Suppressor macrophage (primary cell): ENCODE measurements at regions not wholly inside any gene's neighbourhood (a gene's known extent, or its start where the extent isn't known, plus 50 kb on each side); places are given as distances from the start of the nearest gene placed in this dataset.
"Not testable (repeated sequence)": the region's sequence is repeated elsewhere in the genome, so short reads cannot be mapped to it uniquely, and the experiment has no call there.

Experiments used
- DNase-seq, 4 experiments: peaks; one replicate each; pipeline ENCODE4 v3.0.0-alpha.2; 2020 to 2022

GRCh38 chr14:66291756-66292155, 194.4 kb upstream of the CCDC196 start:
- no peak for DNase-seq

DNA sequence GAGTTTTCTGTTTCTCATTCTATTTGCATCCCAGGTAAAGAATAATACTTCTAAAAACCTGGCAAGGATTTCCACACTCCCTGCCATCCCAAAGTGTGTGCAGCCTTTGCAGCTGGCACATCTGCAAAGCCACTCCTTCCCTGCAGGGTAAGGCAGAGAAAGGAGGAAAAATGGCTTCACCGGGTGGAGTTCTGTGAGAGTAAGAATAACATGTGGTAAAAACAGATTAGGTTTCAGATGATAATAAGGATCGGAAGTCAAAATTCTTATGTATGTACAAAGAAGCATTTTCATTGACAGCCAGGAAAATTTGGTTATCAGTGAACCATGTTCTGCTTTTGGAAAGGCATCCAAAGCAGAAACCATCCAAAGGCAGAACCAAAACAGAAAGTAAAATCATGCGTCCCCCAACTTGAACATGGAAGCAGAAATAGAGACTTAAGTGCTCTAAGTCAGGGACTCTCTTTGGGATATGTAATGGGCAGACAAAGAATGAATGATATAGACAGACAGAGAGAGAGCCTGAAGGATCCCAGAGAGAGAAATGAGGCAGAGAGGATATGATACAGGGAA, 192.6 kb upstream of the CCDC196 start:
- DNase-seq: peak in 1 of 4 experiments; percentile 4

DNA sequence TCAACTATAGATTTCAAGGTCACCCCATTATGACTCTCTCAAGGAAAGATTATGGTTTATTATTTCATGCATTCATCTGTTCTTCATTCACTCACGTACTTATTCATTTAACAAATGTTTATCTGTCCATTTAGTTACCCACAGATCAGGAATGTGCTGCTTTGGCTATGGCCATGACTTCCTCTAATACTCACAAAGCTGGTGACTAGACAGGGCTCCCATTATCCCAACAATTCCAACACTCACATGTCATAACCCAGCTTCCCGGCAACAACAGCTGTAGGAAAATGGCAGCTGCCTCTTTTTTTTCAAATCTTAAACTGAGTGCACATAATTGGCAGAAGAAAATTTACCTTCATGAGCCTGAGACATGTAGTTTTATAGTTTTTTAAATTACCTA, 190.8 kb upstream of the CCDC196 start:
- no peak for DNase-seq

- no peak for DNase-seq
Measured at GRCh38 chr14:66300886-66301285, 185.3 kb upstream of the CCDC196 start.

GRCh38 chr14:66306101-66306500, 180.1 kb upstream of the CCDC196 start:
- DNase-seq: no peak

GRCh38 chr14:66311058-66311457, 175.1 kb upstream of the CCDC196 start:
- DNase-seq: no peak

DNA sequence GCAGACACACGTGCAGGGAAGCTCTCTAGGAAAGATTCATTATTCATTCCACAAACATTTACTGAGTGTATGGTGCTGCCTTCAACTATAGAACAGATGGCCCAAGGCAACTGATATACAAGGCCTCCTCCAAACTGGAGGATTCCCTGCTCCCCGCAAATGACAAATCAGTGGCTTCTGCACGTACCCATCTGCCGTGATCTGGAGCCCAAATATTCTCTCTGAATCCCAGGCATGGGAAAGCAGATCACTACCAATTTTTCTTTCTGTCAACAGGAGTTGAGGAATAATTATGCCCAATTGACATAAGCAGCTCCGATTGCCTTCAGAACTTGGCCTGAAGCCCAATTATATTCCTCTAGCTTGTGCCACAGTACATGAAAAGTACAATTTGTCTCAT, 174.2 kb upstream of the CCDC196 start:
- DNase-seq: no peak

- no peak for DNase-seq
Measured at GRCh38 chr14:66312451-66312850, 173.7 kb upstream of the CCDC196 start.

DNA sequence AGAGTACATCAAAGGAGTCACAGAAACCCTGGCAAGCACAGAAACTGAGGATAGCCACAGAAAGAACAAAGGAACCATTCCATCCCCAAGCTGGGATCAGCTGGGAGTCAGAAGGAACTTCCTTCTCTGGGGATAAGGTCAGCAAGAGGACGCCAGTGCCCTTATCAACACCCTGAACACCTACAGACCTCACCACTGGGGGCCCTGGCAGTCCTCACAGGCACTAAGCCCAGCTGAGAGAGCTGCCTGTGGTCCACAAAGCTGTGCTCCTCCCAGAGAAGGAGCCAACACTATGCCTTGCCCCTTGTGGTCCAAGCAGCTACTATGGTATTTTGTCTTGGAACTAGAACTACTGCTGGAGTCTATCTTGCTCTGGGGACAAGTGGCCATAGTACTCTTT, 171.1 kb upstream of the CCDC196 start:
- no peak for DNase-seq

DNA sequence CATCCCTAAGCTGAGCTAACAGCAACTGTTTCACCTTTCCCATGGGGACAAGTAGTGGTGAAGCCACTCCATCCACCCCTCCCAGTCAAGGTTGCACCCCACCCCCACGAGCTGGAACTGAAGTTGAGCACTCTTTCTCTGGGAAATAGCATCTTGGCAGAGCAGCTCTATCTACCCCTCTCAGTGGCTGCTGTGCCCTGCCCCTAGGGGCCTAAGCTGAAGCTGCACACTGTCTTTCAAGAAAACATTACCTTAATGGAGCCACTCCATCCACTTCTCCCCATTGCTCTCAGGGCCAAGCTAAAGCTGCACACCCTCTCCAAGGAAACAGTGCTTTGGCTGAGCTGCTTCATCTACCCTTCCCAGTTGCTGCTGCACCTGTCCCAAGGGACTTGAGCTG, 170.6 kb upstream of the CCDC196 start:
- no peak for DNase-seq

DNA sequence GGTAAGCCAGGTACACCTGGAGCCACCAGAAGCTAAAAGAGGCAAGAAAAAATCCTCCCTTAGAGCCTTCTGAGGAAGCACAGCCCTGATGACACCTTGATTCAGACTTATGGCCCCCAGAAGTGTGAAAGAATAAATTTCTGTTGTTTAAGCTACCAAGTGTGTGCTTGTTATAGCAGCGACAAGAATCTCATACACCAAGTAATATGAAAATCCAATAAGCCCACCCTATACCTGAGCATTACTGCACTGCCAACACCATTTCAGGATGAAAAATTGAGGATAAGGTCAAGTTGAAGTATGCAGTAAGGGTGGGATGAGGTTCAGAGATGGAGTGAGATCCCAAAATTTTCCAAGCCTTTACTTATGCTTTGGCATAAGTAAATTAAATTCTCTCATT, 163.6 kb upstream of the CCDC196 start:
- no peak for DNase-seq

DNA sequence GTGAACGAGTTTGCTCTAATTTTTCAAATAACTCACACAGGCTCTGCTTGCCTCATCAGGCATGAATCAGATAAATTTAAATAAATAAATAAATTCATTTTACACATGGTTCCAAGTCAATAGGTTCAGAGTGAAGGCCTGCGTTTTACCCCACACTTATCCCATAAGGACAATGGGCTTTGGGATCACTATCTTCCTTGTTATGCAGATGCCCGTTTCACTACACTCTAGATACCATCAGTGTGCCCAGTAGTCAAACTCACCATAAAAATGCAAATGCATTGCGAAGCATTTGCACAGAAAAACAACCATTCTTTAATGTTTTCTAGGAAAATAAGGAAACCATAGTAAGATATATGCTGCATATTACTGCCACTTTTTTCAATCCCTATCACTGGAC, 155.9 kb upstream of the CCDC196 start:
- no peak for DNase-seq

- peak in 1 of 4 experiments; percentile 14 for DNase-seq
Measured at GRCh38 chr14:66330916-66331315, 155.3 kb upstream of the CCDC196 start.

- not testable (repeated sequence) for DNase-seq
Measured at GRCh38 chr14:66333293-66333692, 152.9 kb upstream of the CCDC196 start.

DNA sequence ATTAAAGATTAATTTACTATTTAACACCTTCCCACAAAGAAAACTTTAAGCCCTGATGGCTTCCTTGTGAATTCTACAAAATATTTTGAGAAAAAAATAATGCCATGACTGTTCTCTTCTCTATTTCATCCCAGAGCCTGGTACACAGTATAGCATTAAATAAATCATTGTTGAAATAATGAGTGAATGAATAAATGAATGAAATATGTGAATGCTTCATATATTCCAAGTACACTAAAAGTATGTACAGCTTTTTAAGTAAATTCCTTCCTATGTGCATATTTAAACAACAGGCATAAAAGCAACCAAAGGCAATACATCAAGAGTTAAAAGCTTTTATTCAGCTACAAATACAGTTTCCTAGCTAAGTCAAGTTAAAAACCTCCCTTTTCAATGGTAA, 144.9 kb upstream of the CCDC196 start:
- DNase-seq: no peak

- no peak for DNase-seq
Measured at GRCh38 chr14:66345986-66346385, 140.2 kb upstream of the CCDC196 start.

GRCh38 chr14:66351310-66351709, 134.9 kb upstream of the CCDC196 start:
- no peak for DNase-seq

DNA sequence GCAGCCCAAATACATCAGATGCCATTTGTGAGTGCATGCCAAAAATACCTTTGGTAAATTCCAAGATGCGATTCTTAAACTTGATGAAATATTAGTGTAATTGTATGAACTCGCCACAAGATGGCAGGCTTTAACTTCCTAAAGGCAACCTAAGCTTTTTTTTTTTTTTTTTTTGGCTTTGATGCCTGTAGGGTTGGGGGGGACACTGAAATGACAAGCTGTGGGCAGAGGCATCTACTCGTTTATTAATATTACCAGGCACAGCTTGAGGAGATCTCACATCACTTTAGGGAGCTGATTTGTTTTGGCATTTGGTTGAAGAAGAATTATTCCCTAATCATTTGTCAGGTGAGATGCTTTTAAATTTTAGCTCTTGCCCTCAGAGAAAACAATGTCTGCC, 126.7 kb upstream of the CCDC196 start:
- DNase-seq: peak; percentile 35 to 81 (median 62)

- DNase-seq: no peak
Measured at GRCh38 chr14:66360366-66360926, 125.7 kb upstream of the CCDC196 start.

DNA sequence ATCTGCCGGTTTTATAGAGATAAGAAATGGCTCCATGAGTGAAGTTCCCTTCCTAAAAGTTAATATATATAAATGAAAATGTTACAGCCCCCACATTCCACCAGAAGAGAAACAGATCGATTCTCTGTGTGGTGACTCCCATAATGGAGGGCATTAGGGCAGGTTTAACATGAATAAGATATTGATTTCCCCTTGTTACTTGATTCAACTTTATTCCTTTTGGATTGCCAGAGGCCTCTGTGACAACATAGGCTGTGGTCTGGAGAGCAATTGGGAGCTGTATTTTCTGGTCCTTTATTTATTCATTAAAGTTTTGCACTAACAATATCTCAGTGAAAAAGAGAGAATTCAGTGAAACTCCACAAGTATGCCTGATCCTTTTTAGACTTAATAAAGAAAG, 125.2 kb upstream of the CCDC196 start:
- no peak for DNase-seq

DNA sequence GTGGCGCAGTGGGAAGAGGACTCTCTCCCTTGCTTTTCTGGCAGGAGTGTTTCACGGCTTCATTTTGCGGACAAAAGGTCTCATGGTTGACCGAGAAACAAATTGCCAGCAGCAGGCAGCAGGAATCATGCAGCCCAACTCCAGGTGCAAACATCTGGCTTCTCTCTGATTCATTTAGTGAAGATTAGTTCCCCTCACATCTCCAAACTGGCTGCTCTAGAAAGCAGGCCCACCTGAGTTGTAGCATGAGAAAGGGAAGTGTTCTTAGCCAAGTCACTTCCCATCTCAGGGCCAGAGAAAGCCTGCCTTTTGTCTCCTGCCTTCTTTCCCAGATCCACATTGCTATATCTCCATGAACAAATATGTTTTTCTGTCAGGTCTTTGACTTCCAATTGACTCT, 120.8 kb upstream of the CCDC196 start:
- no peak for DNase-seq

GRCh38 chr14:66369157-66369697, 116.9 kb upstream of the CCDC196 start:
- DNase-seq: no peak

- DNase-seq: no peak
Measured at GRCh38 chr14:66371776-66372175, 114.4 kb upstream of the CCDC196 start.

DNA sequence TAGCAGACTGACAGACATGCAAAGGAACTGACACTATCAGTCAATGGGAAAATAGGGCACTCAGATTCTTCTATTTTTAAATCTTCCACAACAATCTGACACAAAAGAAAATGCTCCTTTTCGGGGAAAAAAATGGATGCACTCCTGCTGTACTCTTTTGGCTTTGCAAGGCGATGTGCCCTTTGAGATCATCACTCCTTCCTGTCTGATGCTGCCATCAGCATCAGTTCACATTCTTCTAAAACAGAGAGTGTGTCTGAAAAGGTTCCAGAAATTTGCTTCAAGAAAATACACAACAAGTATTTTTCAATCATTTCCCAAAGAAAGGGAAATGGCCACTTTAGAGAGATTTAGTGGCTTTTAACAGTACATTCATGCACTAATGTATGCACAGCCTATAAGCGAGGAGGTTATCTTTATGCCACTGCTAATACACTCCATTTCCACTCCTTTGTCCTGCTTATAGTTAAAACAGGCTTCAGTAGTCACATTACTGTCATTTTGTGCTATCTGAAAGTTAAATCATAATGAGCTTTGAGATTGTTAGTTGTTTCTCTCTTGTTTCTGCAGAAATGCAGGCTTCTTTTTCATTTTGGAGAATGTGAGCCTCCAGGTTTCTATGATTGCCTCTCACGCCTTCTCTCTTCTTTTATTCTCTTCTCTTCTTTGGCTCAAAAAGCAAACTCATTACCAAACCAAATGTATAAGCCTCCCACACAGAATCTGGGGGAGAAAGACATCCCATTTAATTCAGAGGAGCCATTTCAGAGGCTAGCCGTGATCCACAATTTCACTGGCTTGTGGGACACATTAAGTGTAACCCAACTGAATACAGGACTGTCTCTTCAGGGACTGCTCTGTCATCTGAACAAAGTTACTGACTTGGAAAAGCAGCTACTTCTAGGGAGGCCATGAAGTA, 110.9 kb upstream of the CCDC196 start:
- DNase-seq: no peak
